ENCODE measurements at regions not wholly inside any gene's neighbourhood (a gene's known extent, or its start where the extent isn't known, plus 50 kb on each side); places are given as distances from the start of the nearest gene placed in this dataset.

GRCh38 chr4:58507079-58507478, 1396.9 kb upstream of the IGFBP7 start:
- TF ChIP-seq CTCF (IDR thresholded peaks at IDR 0.05; ENCODE audit: low read depth, low read length): no peak

DNA sequence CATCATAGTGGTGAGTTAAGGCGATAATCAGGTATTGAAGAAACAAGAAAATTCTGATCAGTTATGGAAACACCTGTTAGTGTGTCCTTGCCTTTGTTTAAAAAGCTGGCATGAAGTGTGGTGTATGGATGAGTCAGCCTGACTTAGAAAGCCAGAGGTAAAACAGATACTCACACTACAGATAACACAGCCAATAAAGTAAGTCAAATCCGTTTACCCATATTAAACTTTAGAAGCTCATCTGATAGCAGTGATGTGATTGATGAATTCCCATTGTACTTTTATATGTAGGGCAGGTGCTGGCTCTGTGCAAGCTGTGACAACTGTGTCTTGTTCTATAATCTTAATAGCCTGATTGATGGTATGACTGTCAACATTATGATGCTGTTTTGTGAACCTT, 1392.7 kb upstream of the IGFBP7 start:
- no peak overlapping the region for H3K4me3 ChIP-seq (ENCODE audit: low read depth, low read length)
- TF ChIP-seq CTCF (IDR thresholded peaks at IDR 0.05; ENCODE audit: low read depth, low read length): no peak

More at GRCh38 chr4:58507079-58507478, 1396.9 kb upstream of the IGFBP7 start:
- no peak overlapping the region for H3K4me3 ChIP-seq (ENCODE audit: low read depth, low read length)

DNA sequence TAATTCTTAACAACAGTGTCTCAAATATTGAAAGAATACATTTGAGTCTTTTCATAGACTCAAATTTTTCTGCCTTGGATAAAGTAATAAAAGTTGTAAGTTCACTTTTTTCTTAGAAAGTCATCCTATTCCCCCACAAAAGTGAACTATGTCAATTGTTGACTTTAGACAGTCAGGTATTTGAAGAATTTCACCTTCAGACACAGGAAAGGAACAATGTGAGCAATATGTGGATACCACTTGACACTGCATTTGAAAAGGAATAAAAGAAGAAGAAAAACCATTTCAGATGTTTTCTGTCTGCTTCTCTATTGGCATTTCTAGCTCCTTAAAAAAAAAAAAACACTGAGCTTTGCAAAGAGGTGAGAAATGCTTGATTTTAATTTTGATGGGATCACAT, 1389.0 kb upstream of the IGFBP7 start:
- TF ChIP-seq CTCF (IDR thresholded peaks at IDR 0.05; ENCODE audit: low read depth, low read length): no peak

DNA sequence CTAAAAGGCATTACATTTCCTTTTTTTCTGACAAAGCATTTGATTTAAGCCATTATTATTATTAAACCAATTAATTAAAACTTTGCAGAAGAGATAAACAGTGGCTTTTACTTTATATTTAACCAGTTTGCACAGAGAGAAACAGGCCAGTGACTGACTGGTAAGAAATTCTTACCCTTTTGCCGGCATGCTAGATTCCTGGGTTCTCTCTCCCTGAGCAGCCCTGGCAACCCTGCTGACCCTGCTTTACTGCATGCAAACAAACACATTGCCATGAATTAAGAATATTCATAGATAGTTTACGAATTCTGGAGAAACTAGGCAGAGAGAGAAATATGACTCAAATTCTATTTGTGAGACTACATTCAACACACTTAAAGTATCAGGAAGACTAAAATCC, 1381.4 kb upstream of the IGFBP7 start:
- no peak overlapping the region for H3K4me3 ChIP-seq (ENCODE audit: low read depth, low read length)
- TF ChIP-seq CTCF (IDR thresholded peaks at IDR 0.05; ENCODE audit: low read depth, low read length): no peak

More for the DNA sequence above, 1389.0 kb upstream of the IGFBP7 start:
- H3K4me3 ChIP-seq (ENCODE audit: low read depth, low read length): no peak overlapping the region

DNA sequence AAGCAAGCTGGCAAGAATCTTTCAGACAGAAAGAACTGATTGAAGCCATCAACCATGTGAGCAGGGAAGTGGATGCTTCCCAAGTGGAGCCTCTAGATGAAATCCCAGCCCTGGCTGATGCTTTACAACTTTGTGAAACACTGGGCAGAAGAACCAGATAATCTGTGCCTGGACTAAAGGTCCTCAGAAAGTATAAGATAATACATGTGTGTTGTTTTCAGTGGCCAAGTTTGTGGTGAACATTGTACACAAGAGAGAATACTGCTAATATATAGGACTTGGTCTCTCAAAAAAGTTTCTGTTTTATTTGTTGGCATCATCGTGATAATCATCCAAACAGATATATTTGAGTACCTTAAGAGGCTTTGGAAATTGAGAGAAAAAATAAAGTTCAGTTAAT, 1367.8 kb upstream of the IGFBP7 start:
- TF ChIP-seq CTCF (IDR thresholded peaks at IDR 0.05; ENCODE audit: low read depth, low read length): no peak
- H3K4me3 ChIP-seq (ENCODE audit: low read depth, low read length): no peak overlapping the region

GRCh38 chr4:58477513-58477912, 1367.3 kb upstream of the IGFBP7 start:
- TF ChIP-seq CTCF (IDR thresholded peaks at IDR 0.05; ENCODE audit: low read depth, low read length): no peak
- H3K4me3 ChIP-seq (ENCODE audit: low read depth, low read length): no peak overlapping the region

DNA sequence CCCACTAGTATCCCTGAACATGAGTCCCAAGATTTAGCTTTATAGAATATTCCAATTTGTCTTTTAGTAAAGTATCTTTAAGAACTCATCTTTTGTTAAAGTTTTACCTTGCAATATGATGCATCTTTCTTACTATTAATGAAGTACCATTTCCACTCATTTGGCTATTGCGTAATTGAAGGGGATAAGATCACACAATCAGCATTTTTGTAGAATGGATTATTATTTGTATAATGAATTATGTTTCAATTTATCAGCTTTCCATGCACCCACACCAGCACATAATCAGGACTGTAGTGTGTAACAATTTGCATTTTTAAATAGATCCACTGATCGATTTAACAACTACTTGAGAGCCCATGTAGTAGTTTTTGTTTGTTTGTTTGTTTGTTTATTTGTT, 1364.9 kb upstream of the IGFBP7 start:
- no peak overlapping the region for H3K4me3 ChIP-seq (ENCODE audit: low read depth, low read length)
- no peak for TF ChIP-seq CTCF (IDR thresholded peaks at IDR 0.05; ENCODE audit: low read depth, low read length)

All from WI38 (cell line).